Fibroblast of lung (primary cell): ENCODE measurements at regions not wholly inside any gene's neighbourhood (a gene's known extent, or its start where the extent isn't known, plus 50 kb on each side); places are given as distances from the start of the nearest gene placed in this dataset.

Experiments used
- DNase-seq, 2 donors: peaks; one replicate each; pipeline versions ENCODE4 v3.0.0 to v3.0.0-alpha.2; 2010; ENCODE audit warnings: low read depth in 2 of 2
- H2AFZ ChIP-seq: 2 replicates; pipeline ENCODE4 v1.5.1; 2012; ENCODE audit warnings: low read length, control low read depth, inconsistent platforms
- H3K27ac ChIP-seq: 2 replicates; pipeline ENCODE4 v1.5.1; 2011; ENCODE audit warnings: low read length, control low read depth; ENCODE audit not compliant: insufficient read depth
- H3K27me3 ChIP-seq: 2 replicates; pipeline ENCODE4 v1.5.1; 2011; ENCODE audit warnings: mild to moderate bottlenecking, low read length; ENCODE audit not compliant: control insufficient read depth, insufficient read depth
- H3K36me3 ChIP-seq: 2 replicates; pipeline ENCODE4 v1.5.1; 2011; ENCODE audit warnings: low read length; ENCODE audit not compliant: control insufficient read depth, insufficient read depth
- H3K4me1 ChIP-seq: 2 replicates; pipeline ENCODE4 v1.5.1; 2011; ENCODE audit warnings: low read length; ENCODE audit not compliant: control insufficient read depth, insufficient read depth; ENCODE audit errors: extremely low read depth
- H3K4me2 ChIP-seq: 2 replicates; pipeline ENCODE4 v1.5.1; 2011; ENCODE audit warnings: low read length, control low read depth; ENCODE audit not compliant: insufficient read depth; ENCODE audit errors: extremely low read depth
- H3K4me3 ChIP-seq, 4 experiments: fragments of 200-600 bp in 1 of 4; sonication (generic) in 1 of 4; replicated peaks in 1 of 4; 2 replicates each; pipeline ENCODE4 v1.5.1; 2011 to 2016; ENCODE audit warnings: low read length in 4 of 4, low read depth in 3 of 4, mild to moderate bottlenecking in 3 of 4, control low read depth in 2 of 4, inconsistent platforms in 1 of 4, mixed read lengths in 1 of 4; ENCODE audit not compliant: insufficient read depth in 1 of 4; ENCODE audit errors: control extremely low read depth in 1 of 4
- H3K79me2 ChIP-seq: 2 replicates; pipeline ENCODE4 v1.5.1; 2012; ENCODE audit warnings: mild to moderate bottlenecking, low read length, inconsistent platforms; ENCODE audit not compliant: control insufficient read depth, insufficient read depth
- H3K9ac ChIP-seq: 2 replicates; pipeline ENCODE4 v1.5.1; 2011; ENCODE audit warnings: mild to moderate bottlenecking, low read length, control low read depth; ENCODE audit not compliant: insufficient read depth
- H3K9me3 ChIP-seq: 2 replicates; pipeline ENCODE4 v1.5.1; 2012; ENCODE audit warnings: low read depth, low read length; ENCODE audit not compliant: control insufficient read depth, insufficient read depth
- H4K20me1 ChIP-seq: 2 replicates; pipeline ENCODE4 v1.5.1; 2011; ENCODE audit warnings: low read length; ENCODE audit not compliant: control insufficient read depth, insufficient read depth; ENCODE audit errors: extremely low read depth
- EZH2 ChIP-seq: IDR thresholded peaks from 2 replicates; pipeline ENCODE4 v1.5.1; 2012; ENCODE audit warnings: low read length, control low read depth, mild to moderate bottlenecking; ENCODE audit errors: missing control alignments
- TF ChIP-seq, protein P1 (sequence below), 2 donors: IDR thresholded peaks in 1 of 2; conservative IDR thresholded peaks in 1 of 2; 1 replicate in 1 of 2; 2 replicates in 1 of 2; pipeline ENCODE4 v1.5.1; 2011 to 2012; ENCODE audit warnings: low read length in 2 of 2, control low read depth in 1 of 2, inconsistent platforms in 1 of 2, low read depth in 1 of 2, mild to moderate bottlenecking in 1 of 2

DNA sequence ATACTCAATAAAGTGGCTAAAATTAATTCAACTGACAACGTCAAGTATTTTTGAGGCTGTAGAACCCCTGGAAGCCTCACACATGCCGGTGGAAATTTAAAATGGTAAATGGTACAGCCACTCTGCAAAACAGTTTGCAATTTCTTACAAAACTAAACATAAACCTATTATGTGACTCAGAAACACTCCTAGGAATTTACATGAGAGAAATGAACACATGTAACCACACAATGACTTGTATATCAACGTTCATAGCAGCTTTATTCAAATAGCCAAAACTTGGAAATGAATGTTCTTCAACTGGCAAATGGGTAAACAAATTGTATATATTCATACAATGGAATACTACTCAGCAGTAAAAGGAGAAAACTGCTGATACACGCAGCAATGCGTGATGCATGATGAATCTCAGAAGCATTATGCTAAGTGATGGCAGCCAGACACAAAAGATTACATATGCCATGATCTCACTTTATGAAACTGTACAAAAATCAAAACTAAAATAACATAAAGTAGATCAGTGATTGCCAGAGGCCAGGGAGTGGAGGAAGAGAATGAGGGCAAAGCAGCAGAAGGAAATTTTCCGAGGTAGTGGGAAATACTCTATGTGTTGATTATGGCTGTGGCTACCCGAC lies 112.5 kb downstream of the FAM50B start:
- H3K27ac ChIP-seq = no peak overlapping the region

DNA sequence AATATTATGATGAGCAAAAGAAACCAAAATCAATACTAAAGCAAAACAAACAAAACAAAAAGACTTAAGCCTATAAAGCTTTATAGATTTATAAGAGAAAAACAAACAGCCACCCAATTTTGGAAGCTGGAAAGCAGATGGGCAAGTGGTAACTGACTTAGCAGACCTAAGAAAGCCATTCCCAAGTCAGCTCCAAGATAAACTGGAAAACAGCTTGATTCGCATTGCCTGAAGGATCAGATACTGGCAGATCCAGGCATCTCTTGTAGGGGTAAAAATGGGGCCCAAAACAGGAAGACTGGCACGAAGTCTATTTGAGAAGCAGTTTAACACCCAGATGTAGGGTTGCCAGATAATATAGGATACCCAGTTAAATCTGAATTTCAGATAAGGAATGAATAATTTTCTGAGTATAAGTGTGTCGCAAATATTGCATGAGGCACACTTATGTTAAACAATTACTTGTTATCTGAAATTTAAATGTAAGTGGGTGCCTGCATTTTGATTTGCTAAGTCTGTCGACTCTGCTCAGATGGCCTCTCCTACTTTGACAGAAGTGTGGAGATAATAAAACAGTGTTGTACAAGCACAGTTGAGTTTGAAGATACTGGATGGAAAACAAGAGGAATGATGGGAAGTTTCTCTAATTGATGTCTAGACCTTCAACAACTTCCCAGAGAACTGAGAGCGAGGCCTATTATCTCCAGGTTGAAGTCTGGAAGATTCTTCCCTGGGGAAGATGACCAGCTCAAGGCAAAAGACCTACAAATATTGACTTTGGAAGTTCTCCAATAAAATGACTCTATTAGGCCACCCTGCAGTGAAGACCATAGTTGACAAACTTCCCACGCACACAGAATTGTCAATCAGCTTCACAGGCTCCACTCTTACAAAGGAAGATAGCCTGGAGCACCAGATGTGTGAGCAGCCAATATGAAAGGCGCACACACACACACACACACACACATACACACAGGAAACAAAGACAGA lies 113.4 kb downstream of the FAM50B start:
- no peak overlapping the region for H2AFZ ChIP-seq
- TF ChIP-seq, protein P1, sequence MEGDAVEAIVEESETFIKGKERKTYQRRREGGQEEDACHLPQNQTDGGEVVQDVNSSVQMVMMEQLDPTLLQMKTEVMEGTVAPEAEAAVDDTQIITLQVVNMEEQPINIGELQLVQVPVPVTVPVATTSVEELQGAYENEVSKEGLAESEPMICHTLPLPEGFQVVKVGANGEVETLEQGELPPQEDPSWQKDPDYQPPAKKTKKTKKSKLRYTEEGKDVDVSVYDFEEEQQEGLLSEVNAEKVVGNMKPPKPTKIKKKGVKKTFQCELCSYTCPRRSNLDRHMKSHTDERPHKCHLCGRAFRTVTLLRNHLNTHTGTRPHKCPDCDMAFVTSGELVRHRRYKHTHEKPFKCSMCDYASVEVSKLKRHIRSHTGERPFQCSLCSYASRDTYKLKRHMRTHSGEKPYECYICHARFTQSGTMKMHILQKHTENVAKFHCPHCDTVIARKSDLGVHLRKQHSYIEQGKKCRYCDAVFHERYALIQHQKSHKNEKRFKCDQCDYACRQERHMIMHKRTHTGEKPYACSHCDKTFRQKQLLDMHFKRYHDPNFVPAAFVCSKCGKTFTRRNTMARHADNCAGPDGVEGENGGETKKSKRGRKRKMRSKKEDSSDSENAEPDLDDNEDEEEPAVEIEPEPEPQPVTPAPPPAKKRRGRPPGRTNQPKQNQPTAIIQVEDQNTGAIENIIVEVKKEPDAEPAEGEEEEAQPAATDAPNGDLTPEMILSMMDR (conservative IDR thresholded peaks at IDR 0.05 in 1 of 2, IDR thresholded peaks at IDR 0.05 in 1 of 2; ENCODE audit: low read depth in 1 of 2, low read length in 2 of 2) = no peak
- TF ChIP-seq EZH2 = no peak
- no peak overlapping the region for H3K4me2 ChIP-seq
- no peak overlapping the region for H3K27ac ChIP-seq
- no peaks in the 10 kb centered on the region for H3K4me1 ChIP-seq
- no peaks in the 10 kb centered on the region for H3K27me3 ChIP-seq
- no peaks in the 10 kb centered on the region for H3K36me3 ChIP-seq
- H3K4me3 ChIP-seq = no peak overlapping the region
- no peak for DNase-seq
- H3K9me3 ChIP-seq = no peaks in the 10 kb centered on the region
- no peaks in the 10 kb centered on the region for H3K79me2 ChIP-seq
- H4K20me1 ChIP-seq = no peaks in the 10 kb centered on the region
- no peak overlapping the region for H3K9ac ChIP-seq

More for the DNA sequence above, 112.5 kb downstream of the FAM50B start:
- no peaks in the 10 kb centered on the region for H3K9me3 ChIP-seq
- H2AFZ ChIP-seq = no peak overlapping the region
- H3K36me3 ChIP-seq = no peaks in the 10 kb centered on the region
- peak in 1 of 2 donors; percentile 57 for DNase-seq
- no peaks in the 10 kb centered on the region for H3K4me1 ChIP-seq
- H4K20me1 ChIP-seq = no peaks in the 10 kb centered on the region
- H3K4me2 ChIP-seq = no peak overlapping the region
- H3K4me3 ChIP-seq = no peak overlapping the region
- TF ChIP-seq, protein P1 (conservative IDR thresholded peaks at IDR 0.05 in 1 of 2, IDR thresholded peaks at IDR 0.05 in 1 of 2; ENCODE audit: low read depth in 1 of 2, low read length in 2 of 2) = no peak
- no peak for TF ChIP-seq EZH2
- H3K27me3 ChIP-seq = no peaks in the 10 kb centered on the region
- H3K79me2 ChIP-seq = no peaks in the 10 kb centered on the region
- no peak overlapping the region for H3K9ac ChIP-seq

DNA sequence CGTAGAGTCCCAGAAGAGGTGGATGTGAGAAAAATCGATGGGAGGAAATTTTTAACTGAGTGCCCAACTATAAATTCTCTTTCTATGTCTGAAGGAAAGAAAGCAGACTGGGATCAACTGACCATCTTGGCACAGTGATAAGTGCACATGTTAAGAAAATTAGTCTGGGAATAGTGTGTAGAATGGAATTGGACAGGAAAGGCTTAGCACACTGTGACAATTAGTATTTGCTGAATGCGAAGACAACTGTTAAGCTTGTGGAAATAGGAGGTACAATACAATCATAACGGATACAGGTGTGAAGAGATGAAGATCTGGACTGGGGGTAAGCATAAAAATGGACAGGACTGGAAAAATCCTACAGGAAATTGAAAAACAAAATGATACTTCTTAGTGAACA lies 114.3 kb downstream of the FAM50B start:
- no peaks in the 10 kb centered on the region for H3K4me1 ChIP-seq

More for the DNA sequence above, 114.3 kb downstream of the FAM50B start:
- H3K4me3 ChIP-seq = no peak overlapping the region
- no peak for TF ChIP-seq EZH2
- TF ChIP-seq, protein P1 (conservative IDR thresholded peaks at IDR 0.05 in 1 of 2, IDR thresholded peaks at IDR 0.05 in 1 of 2; ENCODE audit: low read depth in 1 of 2, low read length in 2 of 2) = no peak
- no peak for DNase-seq
- no peaks in the 10 kb centered on the region for H4K20me1 ChIP-seq
- H3K27me3 ChIP-seq = no peaks in the 10 kb centered on the region
- no peak overlapping the region for H3K4me2 ChIP-seq
- no peaks in the 10 kb centered on the region for H3K79me2 ChIP-seq
- no peaks in the 10 kb centered on the region for H3K36me3 ChIP-seq
- H3K27ac ChIP-seq = no peak overlapping the region
- no peak overlapping the region for H3K9ac ChIP-seq
- H3K9me3 ChIP-seq = no peaks in the 10 kb centered on the region
- no peak overlapping the region for H2AFZ ChIP-seq
